GM18951 (cell line): ENCODE measurements at regions not wholly inside any gene's neighbourhood (a gene's known extent, or its start where the extent isn't known, plus 50 kb on each side); places are given as distances from the start of the nearest gene placed in this dataset.

Experiments
- POLR2A ChIP-seq: IDR thresholded peaks from 4 replicates; pipeline ENCODE4 v1.6.1; 2011; ENCODE audit warnings: mild to moderate bottlenecking; ENCODE audit not compliant: insufficient read length, insufficient read depth; ENCODE audit errors: extremely low read depth
- in situ Hi-C: fragments of 300-500 bp; cut with MboI; formaldehyde crosslinking; loops from one replicate; pipeline ENCODE4 v1.12.0; 2022; ENCODE audit warnings: low sequenced_read_pairs, mixed read lengths, inconsistent platforms; ENCODE audit not compliant: unreplicated experiment

DNA sequence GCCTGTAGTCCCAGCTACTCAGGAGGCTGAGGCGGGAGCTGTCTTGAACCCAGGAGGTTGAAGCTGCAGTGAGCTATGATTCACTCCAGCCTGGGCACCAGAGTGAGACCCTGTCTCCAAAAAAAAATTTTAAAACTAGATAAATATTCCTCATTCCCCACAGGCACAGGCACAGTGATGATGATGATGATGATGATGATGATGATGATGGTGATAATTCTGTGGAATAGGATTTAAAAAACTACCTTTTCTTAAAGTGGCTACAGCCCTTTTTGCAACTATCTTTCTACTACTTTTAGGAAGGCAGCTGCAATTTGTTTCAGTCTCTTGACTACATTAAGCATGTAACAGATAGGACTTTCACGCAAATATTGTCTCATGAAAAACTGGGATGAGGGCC, 76.6 kb upstream of the SCAF8 start:
- no peak for TF ChIP-seq POLR2A
- in situ Hi-C loops = no loop called here

DNA sequence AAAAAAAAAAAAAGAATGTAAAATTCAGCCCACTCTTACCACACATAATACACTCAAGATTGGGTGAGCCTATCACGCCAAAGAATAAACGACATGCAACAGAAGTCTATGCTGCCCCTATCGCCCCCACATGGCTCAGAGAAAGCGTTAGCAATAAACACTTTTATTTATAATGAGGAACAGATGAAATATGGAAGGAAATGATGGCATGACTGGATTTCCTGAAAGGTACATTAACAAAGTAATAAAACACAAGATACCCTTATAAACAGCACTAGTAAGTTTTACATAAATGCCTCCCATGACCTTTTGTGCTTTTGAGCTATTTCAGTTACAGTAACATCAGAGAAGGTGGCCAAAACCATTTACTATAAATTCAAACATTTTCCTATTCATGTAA, 71.4 kb upstream of the SCAF8 start:
- in situ Hi-C loops = no loop called here
- TF ChIP-seq POLR2A = no peak

DNA sequence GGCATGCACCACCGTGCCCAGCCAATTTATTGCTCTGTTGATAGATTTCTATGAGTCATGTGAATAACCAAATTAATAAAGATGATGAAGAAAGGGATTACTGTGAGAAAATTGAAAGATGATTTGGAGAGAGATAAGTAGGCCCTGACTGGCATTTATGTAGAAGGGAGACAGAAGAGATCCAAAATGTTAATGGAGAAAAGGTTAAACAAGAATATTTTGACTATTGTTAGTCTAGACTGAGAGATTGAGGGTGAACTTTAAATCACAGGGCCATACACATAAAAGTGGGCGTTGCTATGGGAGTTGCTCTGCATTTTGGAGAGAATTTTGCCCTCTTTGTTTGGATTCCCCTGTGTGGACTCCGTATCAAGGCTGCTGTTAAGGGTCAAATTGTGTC, 68.9 kb upstream of the SCAF8 start:
- in situ Hi-C loops = no loop called here
- no peak for TF ChIP-seq POLR2A

DNA sequence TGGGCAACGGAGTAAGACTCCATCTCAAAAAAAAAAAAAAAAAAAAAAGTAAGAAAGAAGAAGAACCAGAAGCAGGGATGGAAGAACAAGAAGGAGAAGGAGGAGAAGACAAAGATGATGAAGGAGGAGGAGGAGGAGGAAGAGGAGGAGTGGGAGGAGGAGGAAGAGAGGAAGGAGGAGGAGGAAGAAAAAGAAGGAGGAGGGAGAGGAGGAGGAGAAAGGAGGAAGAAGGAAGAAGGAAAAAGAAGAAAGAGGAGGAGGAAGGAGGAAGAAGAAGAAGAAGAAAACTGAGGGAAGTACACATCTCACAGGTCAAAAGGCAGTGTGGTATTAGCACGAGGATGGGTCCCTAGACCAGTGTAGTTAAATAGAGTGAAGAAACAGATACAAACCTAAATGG, 65.1 kb upstream of the SCAF8 start:
- in situ Hi-C loops = no loop called here
- no peak for TF ChIP-seq POLR2A

DNA sequence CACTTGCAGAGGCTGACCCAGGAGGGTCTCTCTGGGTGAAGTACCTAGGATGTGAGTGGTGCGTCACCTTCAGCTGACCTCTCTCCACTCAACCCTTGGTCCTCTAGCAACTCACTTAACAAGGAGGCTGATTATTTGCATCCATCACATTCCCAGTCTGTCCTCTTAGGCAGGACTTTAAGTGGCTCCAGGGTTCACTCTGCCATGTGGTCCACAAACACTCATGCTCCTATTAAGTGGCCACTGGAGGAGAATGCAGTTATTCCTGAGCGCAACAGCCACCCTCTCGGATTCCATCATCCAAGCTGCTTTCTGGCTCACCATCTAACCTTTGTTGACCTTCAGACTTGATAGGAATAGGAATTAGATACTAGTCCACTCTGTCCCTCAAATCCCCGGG, 61.1 kb upstream of the SCAF8 start:
- in situ Hi-C loops = loop anchor here (10.0 kb wide), 2 partner anchors 133 to 503 kb away; no protein-coding TSS in a partner anchor

DNA sequence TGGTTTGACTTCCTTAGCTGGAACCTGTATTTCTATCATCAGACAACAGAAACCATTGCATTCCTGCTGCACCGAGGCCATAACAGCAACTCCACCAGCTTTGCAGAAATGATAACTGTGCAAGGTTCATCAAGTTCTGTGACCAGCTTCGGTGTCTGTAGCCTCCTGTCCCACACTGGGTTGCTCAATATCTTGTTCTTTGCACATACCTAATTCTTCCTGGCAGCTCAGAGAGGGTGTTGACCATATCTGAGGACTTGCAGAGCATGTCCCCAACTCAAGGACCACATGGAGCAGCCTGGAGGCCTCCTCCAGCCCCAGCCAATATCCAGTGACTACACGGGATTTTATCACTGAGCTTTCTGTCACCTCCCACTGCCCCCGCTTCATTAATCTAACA, 59.3 kb upstream of the SCAF8 start:
- in situ Hi-C loops = loop anchor here (10.0 kb wide), 2 partner anchors 131 to 501 kb away; no protein-coding TSS in a partner anchor
- TF ChIP-seq POLR2A = no peak

More for the DNA sequence above, 61.1 kb upstream of the SCAF8 start:
- TF ChIP-seq POLR2A = no peak

DNA sequence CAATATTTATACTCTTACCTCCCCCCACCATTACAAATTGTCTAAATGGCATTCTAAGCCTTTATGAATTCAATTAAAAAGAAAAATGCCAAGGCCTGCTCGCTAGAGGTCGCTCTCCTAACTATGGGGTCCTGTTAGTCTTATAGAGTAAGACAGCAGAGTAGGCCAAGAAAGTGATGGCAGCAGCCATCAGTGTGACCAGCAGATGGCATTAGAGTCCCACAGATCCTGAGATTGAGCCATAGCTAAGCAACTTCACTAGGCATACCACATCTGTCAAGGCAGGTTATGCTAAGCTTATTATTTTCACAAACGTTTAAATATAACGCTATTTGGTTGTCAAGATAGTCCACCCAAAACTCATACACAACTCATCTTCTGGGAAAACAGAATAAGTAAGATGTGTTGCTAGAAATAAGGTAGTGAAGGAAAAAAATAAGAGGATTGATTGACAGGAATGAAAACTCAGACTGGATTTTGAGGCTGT, 57.6 kb upstream of the SCAF8 start:
- TF ChIP-seq POLR2A = no peak
- in situ Hi-C loops = loop anchor here (10.0 kb wide), 2 partner anchors 129 to 499 kb away; no protein-coding TSS in a partner anchor

DNA sequence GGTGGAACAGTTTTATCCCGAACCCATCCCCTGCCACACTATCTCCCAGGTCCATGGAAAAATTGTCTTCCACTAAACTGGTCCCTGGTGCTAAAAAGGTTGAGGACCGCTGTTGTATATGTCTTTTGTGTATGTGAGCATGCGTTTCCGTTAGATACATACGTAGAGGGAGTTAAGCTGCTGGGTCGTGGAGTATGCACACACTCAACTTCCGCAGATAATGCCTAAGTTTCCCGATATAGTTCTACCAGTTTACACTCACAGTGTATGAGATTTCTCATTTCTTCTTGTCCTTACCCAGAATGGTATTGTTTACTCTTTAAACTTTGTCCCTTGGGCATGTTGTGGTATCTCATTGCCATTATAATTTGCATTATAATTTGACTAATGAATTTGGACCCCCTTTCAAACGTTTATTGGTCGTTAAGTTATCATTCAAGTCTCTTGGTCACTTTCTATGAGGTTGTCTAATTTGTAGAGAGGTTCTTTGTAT, 50.5 kb upstream of the SCAF8 start:
- TF ChIP-seq POLR2A = no peak
- in situ Hi-C loops = no loop called here
